ENCODE measurements at regions not wholly inside any gene's neighbourhood (a gene's known extent, or its start where the extent isn't known, plus 50 kb on each side); places are given as distances from the start of the nearest gene placed in this dataset.

DNA sequence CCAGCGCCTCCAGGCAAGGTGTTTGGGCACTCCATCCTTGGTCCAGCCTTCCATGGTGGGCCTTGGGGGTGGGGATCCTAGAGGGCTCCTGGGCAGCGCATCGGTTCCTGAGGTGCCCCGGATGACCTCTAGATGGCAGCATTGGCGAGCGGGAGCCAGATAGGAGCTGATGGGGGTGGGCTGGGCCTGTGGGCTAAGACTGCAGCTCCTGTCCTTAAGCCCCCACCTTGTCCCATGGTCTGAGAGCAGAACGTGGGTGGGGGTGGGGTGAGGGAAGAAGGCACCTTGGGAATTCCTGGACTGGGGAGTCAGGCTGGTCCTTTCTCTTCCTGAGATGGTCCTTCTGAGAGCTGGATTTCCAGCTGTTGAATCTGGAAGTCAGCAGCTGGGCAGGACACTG lies 93.4 kb upstream of the CSF3R start:
- TF ChIP-seq, protein P1, sequence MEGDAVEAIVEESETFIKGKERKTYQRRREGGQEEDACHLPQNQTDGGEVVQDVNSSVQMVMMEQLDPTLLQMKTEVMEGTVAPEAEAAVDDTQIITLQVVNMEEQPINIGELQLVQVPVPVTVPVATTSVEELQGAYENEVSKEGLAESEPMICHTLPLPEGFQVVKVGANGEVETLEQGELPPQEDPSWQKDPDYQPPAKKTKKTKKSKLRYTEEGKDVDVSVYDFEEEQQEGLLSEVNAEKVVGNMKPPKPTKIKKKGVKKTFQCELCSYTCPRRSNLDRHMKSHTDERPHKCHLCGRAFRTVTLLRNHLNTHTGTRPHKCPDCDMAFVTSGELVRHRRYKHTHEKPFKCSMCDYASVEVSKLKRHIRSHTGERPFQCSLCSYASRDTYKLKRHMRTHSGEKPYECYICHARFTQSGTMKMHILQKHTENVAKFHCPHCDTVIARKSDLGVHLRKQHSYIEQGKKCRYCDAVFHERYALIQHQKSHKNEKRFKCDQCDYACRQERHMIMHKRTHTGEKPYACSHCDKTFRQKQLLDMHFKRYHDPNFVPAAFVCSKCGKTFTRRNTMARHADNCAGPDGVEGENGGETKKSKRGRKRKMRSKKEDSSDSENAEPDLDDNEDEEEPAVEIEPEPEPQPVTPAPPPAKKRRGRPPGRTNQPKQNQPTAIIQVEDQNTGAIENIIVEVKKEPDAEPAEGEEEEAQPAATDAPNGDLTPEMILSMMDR (conservative IDR thresholded peaks at IDR 0.05), result peak; percentile 93
- Histone ChIP-seq H3K4me1 (ENCODE audit: control insufficient read depth, insufficient read depth, low read length) (peaks cover 2% of the 10 kb centered on the region), H3K27ac (ENCODE audit: low read depth, low read length) (no peak overlapping the region), H3K9me3 (ENCODE audit: control insufficient read depth, low read length) (no peaks in the 10 kb centered on the region), H3K27me3 (ENCODE audit: control insufficient read depth, insufficient read depth, low read length, poor library complexity, severe bottlenecking) (no peaks in the 10 kb centered on the region), H3K4me3 (ENCODE audit: low read length) (no peak overlapping the region), H3K9ac (ENCODE audit: extremely low read depth, low read length, poor library complexity, severe bottlenecking) (no peak overlapping the region), H3K36me3 (ENCODE audit: control insufficient read depth, insufficient read depth, low read length) (no peaks in the 10 kb centered on the region)
- peaks cover 9% of the 10 kb centered on the region for H3K4me1 Mint-ChIP-seq
- WGBS, 2 experiments (ENCODE audit: insufficient coverage in 1 of 2, insufficient read length in 1 of 2), result 1 to 8% methylated on average over 5 to 7 of the region's 7 CpGs
- DNase-seq, result peak; percentile 96
- H3K27ac Mint-ChIP-seq, result no peak overlapping the region
- no peaks in the 10 kb centered on the region for H3K36me3 Mint-ChIP-seq (ENCODE audit: low read depth)
- no peaks in the 10 kb centered on the region for H3K9me3 Mint-ChIP-seq
- H3K27me3 Mint-ChIP-seq (ENCODE audit: insufficient read depth), result peaks cover 12% of the 10 kb centered on the region
- H3K4me3 Mint-ChIP-seq, result no peak overlapping the region

DNA sequence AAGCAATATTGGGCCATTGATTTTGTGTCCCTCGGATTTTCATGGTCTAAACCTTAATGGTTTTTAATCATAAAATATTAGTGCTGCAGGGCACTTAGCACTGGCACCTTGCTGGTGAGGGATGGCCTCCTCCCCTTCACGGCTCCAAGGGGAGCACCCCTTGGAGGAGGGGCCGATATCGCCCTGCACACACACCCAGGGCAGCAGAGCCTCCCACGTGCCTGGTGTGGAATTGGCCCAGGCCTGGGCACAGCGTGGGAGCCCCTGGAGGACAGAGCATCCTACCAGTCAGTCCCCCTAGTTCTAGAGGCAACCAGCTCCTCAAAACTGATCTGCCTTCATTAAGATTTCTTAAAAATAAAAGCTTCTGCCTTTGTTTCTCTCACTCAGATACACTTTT lies 90.7 kb upstream of the CSF3R start:
- H3K4me3 Mint-ChIP-seq, result no peak overlapping the region
- no peaks in the 10 kb centered on the region for H3K4me1 Mint-ChIP-seq
- peaks cover 14% of the 10 kb centered on the region for H3K27me3 Mint-ChIP-seq (ENCODE audit: insufficient read depth)
- no peak for DNase-seq
- H3K27ac Mint-ChIP-seq, result no peak overlapping the region
- H3K27me3 ChIP-seq (ENCODE audit: control insufficient read depth, insufficient read depth, low read length, poor library complexity, severe bottlenecking), result no peaks in the 10 kb centered on the region
- no peaks in the 10 kb centered on the region for H3K9me3 ChIP-seq (ENCODE audit: control insufficient read depth, low read length)
- H3K4me1 ChIP-seq (ENCODE audit: control insufficient read depth, insufficient read depth, low read length), result no peaks in the 10 kb centered on the region
- TF ChIP-seq, protein P1 (conservative IDR thresholded peaks at IDR 0.05), result no peak
- H3K9ac ChIP-seq (ENCODE audit: extremely low read depth, low read length, poor library complexity, severe bottlenecking), result no peak overlapping the region
- no peaks in the 10 kb centered on the region for H3K9me3 Mint-ChIP-seq
- no peak overlapping the region for H3K27ac ChIP-seq (ENCODE audit: low read depth, low read length)
- no peaks in the 10 kb centered on the region for H3K36me3 Mint-ChIP-seq (ENCODE audit: low read depth)
- no peaks in the 10 kb centered on the region for H3K36me3 ChIP-seq (ENCODE audit: control insufficient read depth, insufficient read depth, low read length)
- 78 to 100% methylated on average over 1 to 6 of the region's 6 CpGs for WGBS, 2 experiments (ENCODE audit: insufficient coverage in 1 of 2, insufficient read length in 1 of 2)
- H3K4me3 ChIP-seq (ENCODE audit: low read length), result no peak overlapping the region

DNA sequence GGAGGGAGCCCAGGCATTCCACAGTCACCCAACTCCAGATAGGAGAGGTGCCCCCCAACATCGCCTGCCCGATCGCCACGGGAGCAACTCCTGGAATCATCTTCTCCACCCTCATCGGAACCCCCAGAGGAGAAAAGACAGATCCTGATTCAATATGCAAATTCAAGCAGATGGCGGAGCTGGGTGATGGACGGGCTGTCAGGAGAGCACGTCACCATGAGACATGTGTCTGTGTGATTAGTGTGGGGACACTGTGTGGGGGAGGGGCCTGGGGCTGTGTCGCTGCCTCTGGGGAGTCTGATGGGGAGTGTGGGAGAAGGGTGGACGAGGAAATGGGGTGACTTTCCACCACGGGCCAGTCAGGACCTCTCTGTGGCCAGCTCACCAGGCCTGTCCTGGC lies 90.2 kb upstream of the CSF3R start:
- Mint-ChIP-seq H3K36me3 (ENCODE audit: low read depth) (no peaks in the 10 kb centered on the region), H3K4me3 (no peak overlapping the region), H3K9me3 (no peaks in the 10 kb centered on the region), H3K4me1 (peaks cover 1% of the 10 kb centered on the region), H3K27ac (no peak overlapping the region), H3K27me3 (ENCODE audit: insufficient read depth) (peaks cover 14% of the 10 kb centered on the region)
- Histone ChIP-seq H3K4me1 (ENCODE audit: control insufficient read depth, insufficient read depth, low read length) (no peaks in the 10 kb centered on the region), H3K9ac (ENCODE audit: extremely low read depth, low read length, poor library complexity, severe bottlenecking) (no peak overlapping the region), H3K4me3 (ENCODE audit: low read length) (no peak overlapping the region), H3K36me3 (ENCODE audit: control insufficient read depth, insufficient read depth, low read length) (no peaks in the 10 kb centered on the region), H3K27me3 (ENCODE audit: control insufficient read depth, insufficient read depth, low read length, poor library complexity, severe bottlenecking) (no peaks in the 10 kb centered on the region), H3K27ac (ENCODE audit: low read depth, low read length) (no peak overlapping the region), H3K9me3 (ENCODE audit: control insufficient read depth, low read length) (no peaks in the 10 kb centered on the region)
- WGBS, 2 experiments (ENCODE audit: insufficient coverage in 1 of 2, insufficient read length in 1 of 2), result 80 to 81% methylated on average over 2 to 11 of the region's 11 CpGs
- TF ChIP-seq, protein P1 (conservative IDR thresholded peaks at IDR 0.05), result no peak
- no peak for DNase-seq

Data from endodermal cell (in vitro differentiated cells).